ENCODE measurements at regions not wholly inside any gene's neighbourhood (a gene's known extent, or its start where the extent isn't known, plus 50 kb on each side); places are given as distances from the start of the nearest gene placed in this dataset.

- no peak for DNase-seq
Measured at GRCh38 chr2:16268301-16269000, 328.1 kb downstream of the MYCN start.

- DNase-seq = no peak
Measured at GRCh38 chr2:16266571-16266970, 326.2 kb downstream of the MYCN start.

GRCh38 chr2:16264931-16265540 lies 324.7 kb downstream of the MYCN start:
- DNase-seq = no peak

- DNase-seq = no peak
Measured at GRCh38 chr2:16264491-16264890, 324.1 kb downstream of the MYCN start.

- DNase-seq = no peak
Measured at GRCh38 chr2:16263241-16263890, 323.0 kb downstream of the MYCN start.

GRCh38 chr2:16262526-16263178 lies 322.3 kb downstream of the MYCN start:
- no peak for DNase-seq

GRCh38 chr2:16261791-16262190 lies 321.4 kb downstream of the MYCN start:
- no peak for DNase-seq

GRCh38 chr2:16261071-16261470 lies 320.7 kb downstream of the MYCN start:
- DNase-seq = no peak

- no peak for DNase-seq
Measured at GRCh38 chr2:16260041-16260830, 319.9 kb downstream of the MYCN start.

GRCh38 chr2:16259010-16259409 lies 318.7 kb downstream of the MYCN start:
- DNase-seq = no peak

GRCh38 chr2:16258350-16258749 lies 318.0 kb downstream of the MYCN start:
- no peak for DNase-seq

- DNase-seq = no peak
Measured at GRCh38 chr2:16257322-16258028, 317.1 kb downstream of the MYCN start.

- DNase-seq = no peak
Measured at GRCh38 chr2:16256601-16257321, 316.4 kb downstream of the MYCN start.

- no peak for DNase-seq
Measured at GRCh38 chr2:16255120-16255519, 314.8 kb downstream of the MYCN start.

- DNase-seq = no peak
Measured at GRCh38 chr2:16254356-16254965, 314.1 kb downstream of the MYCN start.

GRCh38 chr2:16253291-16253690 lies 312.9 kb downstream of the MYCN start:
- no peak for DNase-seq

- DNase-seq = no peak
Measured at GRCh38 chr2:16252891-16253290, 312.5 kb downstream of the MYCN start.

GRCh38 chr2:16252251-16252650 lies 311.9 kb downstream of the MYCN start:
- no peak for DNase-seq

GRCh38 chr2:16251511-16252225 lies 311.3 kb downstream of the MYCN start:
- no peak for DNase-seq

- no peak for DNase-seq
Measured at GRCh38 chr2:16250886-16251285, 310.5 kb downstream of the MYCN start.
